ENCODE measurements at regions not wholly inside any gene's neighbourhood (a gene's known extent, or its start where the extent isn't known, plus 50 kb on each side); places are given as distances from the start of the nearest gene placed in this dataset.

DNA sequence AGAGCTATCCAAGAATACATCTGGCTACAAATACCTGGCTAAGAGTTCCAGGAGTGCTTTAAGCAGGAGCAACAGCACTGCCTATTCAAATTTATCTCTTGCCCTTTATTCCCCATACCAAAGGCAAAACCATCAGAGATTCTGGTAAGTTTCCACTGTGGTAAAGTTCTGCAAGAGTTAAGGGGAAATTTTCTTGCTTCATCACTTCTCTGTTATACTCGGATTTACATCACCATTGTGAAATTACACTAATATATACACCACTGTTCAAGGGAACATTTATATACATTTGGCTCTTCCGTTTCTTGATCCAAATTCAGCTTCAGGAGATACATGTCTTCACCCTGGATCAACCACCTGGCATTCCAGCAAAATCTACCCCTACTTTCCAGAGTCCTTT, 70.8 kb upstream of the PTPN13 start:
- no peak for TF ChIP-seq SUZ12 (IDR thresholded peaks at IDR 0.05; ENCODE audit: extremely low read depth, insufficient read depth, insufficient read length)
- no peak for TF ChIP-seq YY1 (IDR thresholded peaks at IDR 0.05; ENCODE audit: insufficient read depth, insufficient read length)
- no peak for TF ChIP-seq ZNF274 (IDR thresholded peaks at IDR 0.05; ENCODE audit: low read depth, low read length)

All from NT2/D1 (cell line).